GM12878 (cell line): ENCODE measurements at regions not wholly inside any gene's neighbourhood (a gene's known extent, or its start where the extent isn't known, plus 50 kb on each side); places are given as distances from the start of the nearest gene placed in this dataset.

Experiments used
- ATAC-seq: fragments of 200-7000 bp; cut with Tn5 transposase; 3 replicates; pipeline ENCODE4 v1.9.1; 2020; ENCODE audit warnings: mild to moderate bottlenecking, moderate library complexity
- BruUV-seq: library from RNA; stranded (reverse); fragments of 400-500 nt; replicated peaks from 2 replicates; lab custom pipeline; 2021; lab: Mats Ljungman, UMichigan
- CTCF ChIA-PET: fragments of 300-600 bp; sonication (Branson Sonifier 250); formaldehyde crosslinking; extraction: SDS; loops from one replicate; lab custom pipeline; 2021; ENCODE audit warnings: inconsistent platforms; lab: Yijun Ruan, JAX
- POLR2A ChIA-PET: fragments of 350-600 bp; formaldehyde crosslinking; extraction: SDS; loops from one replicate; lab custom pipeline; 2021; ENCODE audit warnings: inconsistent platforms; lab: Charles Lee
- RAD21 ChIA-PET: fragments of 300-600 bp; sonication (Branson Sonifier 250); formaldehyde crosslinking; loops from one replicate; lab custom pipeline; 2023; ENCODE audit warnings: antibody characterized with exemption; ENCODE audit not compliant: unreplicated experiment; lab: Charles Lee
- SMC1A ChIA-PET: fragments of 300-600 bp; sonication (Branson Sonifier 250); formaldehyde crosslinking; loops from one replicate; lab custom pipeline; 2023; ENCODE audit not compliant: unreplicated experiment, uncharacterized antibody; lab: Charles Lee
- DNase-seq: peaks from one replicate; pipeline ENCODE4 v3.0.0-alpha.2; 2011; ENCODE audit warnings: low read depth, low spot score
- FAIRE-seq: peaks from 3 replicates; lab custom pipeline; 2011; peaks lifted over from hg19 to GRCh38; lab: Jason Lieb, UNC
- H2AFZ ChIP-seq: 2 replicates; pipeline ENCODE4 v1.6.0; 2011; ENCODE audit warnings: low read depth, low read length, control low read depth; ENCODE audit not compliant: control insufficient read depth
- H3K27ac ChIP-seq: 2 replicates; pipeline ENCODE4 v1.5.1; 2011; ENCODE audit warnings: control low read depth; ENCODE audit not compliant: control insufficient read depth, insufficient read depth
- H3K27me3 ChIP-seq, 2 experiments: replicated peaks in 1 of 2; 2 replicates each; pipeline versions ENCODE4 v1.6.0 to v1.6.1; 2011; ENCODE audit warnings: low read length in 1 of 2; ENCODE audit not compliant: control insufficient read depth in 2 of 2, insufficient read depth in 2 of 2
- H3K36me3 ChIP-seq, 2 experiments: 2 replicates each; pipeline ENCODE4 v1.5.1; 2011; ENCODE audit warnings: low read length in 1 of 2; ENCODE audit not compliant: control insufficient read depth in 2 of 2, insufficient read depth in 2 of 2
- H3K4me1 ChIP-seq: 2 replicates; pipeline ENCODE4 v1.6.1; 2011; ENCODE audit warnings: mild to moderate bottlenecking, low read length, moderate library complexity, mixed read lengths; ENCODE audit not compliant: control insufficient read depth, insufficient read depth
- H3K4me2 ChIP-seq: 2 replicates; pipeline ENCODE4 v1.6.0; 2011; ENCODE audit warnings: control low read depth; ENCODE audit not compliant: control insufficient read depth, insufficient read depth
- H3K4me3 ChIP-seq: fragments of 200-600 bp; sonication (generic); 2 replicates; pipeline ENCODE4 v1.5.1; 2016
- H3K79me2 ChIP-seq: 2 replicates; pipeline ENCODE4 v1.6.0; 2011; ENCODE audit warnings: low read length; ENCODE audit not compliant: control insufficient read depth, insufficient read depth
- H3K9ac ChIP-seq: 2 replicates; pipeline ENCODE4 v1.8.0; 2011; ENCODE audit warnings: low read length, control low read depth, mixed read lengths; ENCODE audit not compliant: control insufficient read depth, insufficient read depth
- H3K9me3 ChIP-seq: replicated peaks from 3 replicates; pipeline ENCODE4 v1.5.1; 2011; ENCODE audit warnings: mild to moderate bottlenecking, low read length; ENCODE audit not compliant: control insufficient read depth, insufficient read depth
- H4K20me1 ChIP-seq: 2 replicates; pipeline ENCODE4 v1.6.0; 2011; ENCODE audit not compliant: control insufficient read depth, insufficient read depth
- ETV6 ChIP-seq, 2 experiments: fragments of 450-650 bp in 1 of 2; IDR thresholded peaks in 1 of 2; conservative IDR thresholded peaks in 1 of 2; 2 replicates each; pipeline ENCODE4 v1.6.1; 2014; ENCODE audit warnings: antibody characterized with exemption in 1 of 2, borderline replicate concordance in 1 of 2, low read depth in 1 of 2, mild to moderate bottlenecking in 1 of 2, moderate library complexity in 1 of 2
- NFYB ChIP-seq: IDR thresholded peaks from 2 replicates; pipeline ENCODE4 v1.6.1; 2011; ENCODE audit warnings: low read depth, mild to moderate bottlenecking, low read length, improper control_type of control experiment, moderate library complexity; ENCODE audit not compliant: insufficient read depth
- ZSCAN29 ChIP-seq: fragments of 450-650 bp; IDR thresholded peaks from 2 replicates; pipeline ENCODE4 v1.6.1; 2017; ENCODE audit warnings: mild to moderate bottlenecking, moderate library complexity
- WGBS: methylation state at CpG from one replicate; pipeline ENCODE4 v1.1.6; 2016; ENCODE audit warnings: low lambda C conversion rate; ENCODE audit not compliant: insufficient replicate concordance, insufficient coverage; ENCODE audit errors: missing lambda C conversion rate; 5-methylcytosine and 5-hydroxymethylcytosine counted together
- in situ Hi-C: fragments of 300-500 bp; cut with MboI; formaldehyde crosslinking; loops from 9 replicates; pipeline ENCODE4 v1.14.3; 2018; ENCODE audit warnings: mixed read lengths
- intact Hi-C: fragments of 100-400 bp; cut with micrococcal nuclease; formaldehyde crosslinking; loops from one replicate; pipeline ENCODE4 v1.14.2; 2022; ENCODE audit not compliant: unreplicated experiment

GRCh38 chr14:98896449-98896848 lies 375.5 kb downstream of the BCL11B start (continued):
- no peak for TF ChIP-seq NFYB

GRCh38 chr14:98897605-98898309 lies 374.2 kb downstream of the BCL11B start:
- Histone ChIP-seq H3K79me2 (no peaks in the 10 kb centered on the region), H4K20me1 (no peaks in the 10 kb centered on the region), H3K9ac (no peak overlapping the region), H3K4me2 (no peak overlapping the region), H3K4me3 (no peak overlapping the region), H3K36me3 (no peaks in the 10 kb centered on the region), H2AFZ (no peak overlapping the region), H3K4me1 (no peaks in the 10 kb centered on the region), H3K27me3 (no peaks in the 10 kb centered on the region), H3K9me3 (no peaks in the 10 kb centered on the region; the same call in 2 of the 3 replicates), H3K27ac (no peak overlapping the region)
- WGBS: 19% methylated on average over 7 of the region's 7 CpGs
- BruUV-seq: no TSS peak
- no peak for FAIRE-seq
- ChIA-PET RAD21 (no interaction called here), POLR2A (no interaction called here), SMC1A (no interaction called here), CTCF (no interaction called here)
- no peak for ATAC-seq
- TF ChIP-seq ETV6 (conservative IDR thresholded peaks at IDR 0.05 in 1 of 2, IDR thresholded peaks at IDR 0.05 in 1 of 2; ENCODE audit: borderline replicate concordance in 1 of 2, low read depth in 1 of 2): no peak
- intact Hi-C loops (no loop called here), in situ Hi-C loops (no loop called here)
- no peak for DNase-seq

- H3K9me3 ChIP-seq: no peaks in the 10 kb centered on the region; the same call in 2 of the 3 replicates
- H3K9ac ChIP-seq: no peak overlapping the region
- H2AFZ ChIP-seq: no peak overlapping the region
- no peak overlapping the region for H3K27ac ChIP-seq
- DNase-seq (no peak), ATAC-seq (no peak), FAIRE-seq (no peak)
- H4K20me1 ChIP-seq: no peaks in the 10 kb centered on the region
- in situ Hi-C loops: no loop called here
- WGBS: 6% methylated on average over 9 of the region's 9 CpGs
- no peak for TF ChIP-seq ZSCAN29
- ChIA-PET CTCF (no interaction called here), SMC1A (no interaction called here), RAD21 (no interaction called here), POLR2A (no interaction called here)
- no peaks in the 10 kb centered on the region for H3K79me2 ChIP-seq
- H3K4me1 ChIP-seq: no peaks in the 10 kb centered on the region
- BruUV-seq: no TSS peak
- no peaks in the 10 kb centered on the region for H3K36me3 ChIP-seq
- no peaks in the 10 kb centered on the region for H3K27me3 ChIP-seq
- intact Hi-C loops: no loop called here
- H3K4me3 ChIP-seq: no peak overlapping the region
- no peak overlapping the region for H3K4me2 ChIP-seq
Observed at GRCh38 chr14:98899441-98899840, 372.6 kb downstream of the BCL11B start.
